GM10266 (cell line): ENCODE measurements at regions not wholly inside any gene's neighbourhood (a gene's known extent, or its start where the extent isn't known, plus 50 kb on each side); places are given as distances from the start of the nearest gene placed in this dataset.

Source experiments
- DNase-seq: peaks from one replicate; pipeline ENCODE4 v3.0.0; 2012; ENCODE audit errors: extremely low spot score
- CTCF ChIP-seq: IDR thresholded peaks from 2 replicates; pipeline ENCODE4 v1.5.1; 2012; ENCODE audit warnings: mild to moderate bottlenecking, low read depth; ENCODE audit not compliant: control insufficient read depth, insufficient read depth; ENCODE audit errors: missing control alignments

DNA sequence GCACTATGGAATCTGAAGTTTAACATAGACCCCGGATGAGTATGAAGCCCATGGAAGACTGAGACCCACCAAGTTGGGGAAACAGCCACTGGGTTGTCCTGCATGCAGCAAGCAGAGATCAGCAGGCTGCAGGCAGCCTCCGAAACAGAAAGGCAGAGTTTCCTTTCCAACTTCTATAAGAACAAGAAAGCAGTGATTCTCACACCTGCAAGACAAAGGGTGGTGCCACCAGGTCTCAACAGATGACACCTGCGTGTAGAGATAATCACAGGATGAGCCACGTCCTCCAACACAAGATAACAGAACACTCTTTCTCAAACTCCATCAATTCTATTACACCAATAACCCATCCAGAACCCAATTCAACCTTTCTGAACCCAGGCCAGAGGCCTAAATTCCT, 457.9 kb downstream of the FOXO1 start:
- DNase-seq = no peak
- no peak for TF ChIP-seq CTCF

DNA sequence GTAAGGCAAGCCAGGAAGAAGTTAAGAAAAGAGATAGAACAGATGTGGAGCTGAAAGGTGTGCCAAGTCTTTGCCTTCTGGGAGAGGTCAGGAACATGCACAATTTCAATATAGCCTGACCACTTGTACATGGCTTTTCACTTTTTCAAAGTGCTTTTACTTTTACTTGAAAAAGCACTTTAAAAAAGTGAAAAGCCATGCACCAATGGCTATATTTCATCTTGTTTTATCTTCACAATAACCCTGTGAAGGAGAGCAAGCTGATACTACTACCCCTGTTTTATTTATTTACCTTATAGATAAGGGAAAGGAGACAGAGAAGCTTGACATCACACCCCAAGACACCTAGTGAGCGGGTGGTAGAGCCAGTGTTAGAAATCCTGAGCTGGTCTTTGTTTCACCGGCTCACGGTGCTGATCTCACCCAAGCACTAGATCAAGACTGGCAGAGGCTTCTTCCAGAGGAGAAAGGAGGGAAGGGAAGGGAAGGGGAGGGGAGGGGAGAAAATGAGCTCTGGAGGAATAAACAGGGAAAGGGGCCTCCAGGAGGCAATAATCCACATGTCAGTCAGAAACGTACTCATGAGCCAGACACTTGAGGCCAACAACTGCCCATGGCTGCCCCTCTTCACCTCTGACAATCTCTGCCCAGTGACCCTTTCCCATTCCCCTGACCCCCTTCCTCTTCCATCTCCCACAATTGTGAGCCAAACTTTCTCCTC, 455.4 kb downstream of the FOXO1 start:
- TF ChIP-seq CTCF = no peak
- no peak for DNase-seq

GRCh38 chr13:40211586-40211968, 454.9 kb downstream of the FOXO1 start:
- no peak for DNase-seq
- TF ChIP-seq CTCF = no peak

DNA sequence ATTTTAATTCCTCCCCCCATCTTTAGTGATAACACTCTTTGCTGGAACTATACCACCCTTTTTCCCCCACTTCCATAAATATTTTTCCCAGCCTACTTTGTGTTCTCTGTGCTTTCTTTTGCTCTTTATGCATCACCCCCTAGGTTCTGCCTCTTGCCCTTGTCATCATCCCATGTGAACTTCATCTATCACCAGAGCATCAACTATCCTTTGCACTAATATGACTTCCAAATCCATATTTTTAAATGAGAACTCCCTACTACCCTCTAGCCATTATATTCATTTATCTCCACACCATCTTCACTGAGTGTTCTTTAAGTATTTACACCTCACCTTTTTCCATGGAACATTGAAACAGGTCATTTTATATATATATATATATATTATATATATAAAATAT, 452.7 kb downstream of the FOXO1 start:
- no peak for TF ChIP-seq CTCF

GRCh38 chr13:40215311-40215710, 451.1 kb downstream of the FOXO1 start:
- TF ChIP-seq CTCF = no peak
- no peak for DNase-seq

More for the DNA sequence above, 452.7 kb downstream of the FOXO1 start:
- DNase-seq = no peak

DNA sequence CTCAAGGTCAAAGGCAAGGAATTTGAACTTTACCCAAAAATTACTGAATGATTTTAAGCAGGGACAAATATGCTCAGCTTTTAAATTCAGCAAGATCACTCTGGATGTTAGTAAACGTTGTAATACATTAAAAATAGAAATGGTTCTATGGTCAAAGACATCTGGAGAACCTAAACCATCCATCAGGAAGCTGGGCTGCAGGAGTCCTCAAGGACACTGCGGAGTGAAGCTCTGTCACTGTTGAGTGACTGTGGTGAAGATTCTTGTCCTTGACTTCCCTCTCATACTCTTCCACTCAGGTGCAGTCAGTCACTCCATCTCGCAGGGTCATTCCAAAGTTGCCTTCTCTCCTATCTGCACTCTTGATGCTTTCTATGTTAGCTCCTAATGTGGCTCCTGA, 450.7 kb downstream of the FOXO1 start:
- DNase-seq = no peak
- TF ChIP-seq CTCF = no peak

DNA sequence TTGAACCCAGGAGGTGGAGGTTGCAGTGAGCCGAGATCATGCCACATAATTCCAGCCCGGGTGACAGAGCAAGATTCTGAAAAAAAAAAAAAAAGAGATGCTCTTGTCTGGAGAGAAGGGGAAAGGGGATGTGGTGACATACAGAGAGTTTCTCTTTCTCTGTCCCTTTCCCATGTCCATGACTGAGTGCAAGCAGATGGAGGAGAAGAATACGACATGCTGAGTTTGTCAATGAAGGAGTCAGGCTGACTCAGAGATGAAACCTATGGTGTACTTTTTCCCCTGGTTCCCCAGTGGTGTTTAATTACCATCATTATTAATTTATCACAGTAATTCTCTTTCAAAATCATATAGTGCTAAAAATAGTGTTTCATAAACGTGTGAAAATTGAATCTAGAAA, 448.8 kb downstream of the FOXO1 start:
- no peak for DNase-seq
- TF ChIP-seq CTCF = no peak
